Hepatocyte (in vitro differentiated cells): ENCODE measurements at regions not wholly inside any gene's neighbourhood (a gene's known extent, or its start where the extent isn't known, plus 50 kb on each side); places are given as distances from the start of the nearest gene placed in this dataset.

Source experiments
- DNase-seq: peaks from one replicate; pipeline ENCODE4 v3.0.0-alpha.2; 2016; ENCODE audit warnings: low spot score
- H2AFZ ChIP-seq: fragments of 200-600 bp; sonication (generic); 2 replicates; pipeline ENCODE4 v1.6.0; 2016; ENCODE audit warnings: antibody characterized with exemption, mild to moderate bottlenecking
- H3K27ac ChIP-seq: fragments of 200-600 bp; sonication (generic); 2 replicates; pipeline ENCODE4 v1.5.1; 2016; ENCODE audit warnings: mild to moderate bottlenecking
- H3K27me3 ChIP-seq: fragments of 200-600 bp; sonication (generic); 2 replicates; pipeline ENCODE4 v1.6.1; 2016
- H3K36me3 ChIP-seq: fragments of 200-600 bp; sonication (generic); replicated peaks from 2 replicates; pipeline ENCODE4 v1.5.1; 2016; ENCODE audit warnings: low read depth; ENCODE audit not compliant: insufficient read depth
- H3K4me1 ChIP-seq: fragments of 200-600 bp; sonication (generic); 2 replicates; pipeline ENCODE4 v1.5.1; 2016; ENCODE audit warnings: mild to moderate bottlenecking, moderate library complexity; ENCODE audit not compliant: insufficient read depth
- H3K4me2 ChIP-seq: fragments of 200-600 bp; sonication (generic); 2 replicates; pipeline ENCODE4 v1.6.0; 2016
- H3K4me3 ChIP-seq: fragments of 200-600 bp; sonication (generic); 2 replicates; pipeline ENCODE4 v1.5.1; 2016; ENCODE audit warnings: mild to moderate bottlenecking
- H3K79me2 ChIP-seq: fragments of 200-600 bp; sonication (generic); 2 replicates; pipeline ENCODE4 v1.6.0; 2017; ENCODE audit warnings: mild to moderate bottlenecking
- H3K9me2 ChIP-seq: fragments of 200-600 bp; sonication (generic); replicated peaks from 2 replicates; pipeline ENCODE4 v1.6.0; 2017; ENCODE audit warnings: mild to moderate bottlenecking; ENCODE audit not compliant: insufficient read depth
- H3K9me3 ChIP-seq: fragments of 200-600 bp; sonication (generic); 2 replicates; pipeline ENCODE4 v1.5.1; 2016; ENCODE audit warnings: low read depth, mild to moderate bottlenecking
- H4K20me1 ChIP-seq: fragments of 200-600 bp; sonication (generic); 2 replicates; pipeline ENCODE4 v1.6.0; 2016; ENCODE audit warnings: mild to moderate bottlenecking; ENCODE audit not compliant: insufficient read depth, poor library complexity, severe bottlenecking
- EZH2 ChIP-seq: fragments of 200-600 bp; sonication (generic); IDR thresholded peaks from 2 replicates; pipeline ENCODE4 v1.6.1; 2016; ENCODE audit warnings: antibody characterized with exemption, mild to moderate bottlenecking, borderline replicate concordance
- EZH2phosphoT487 ChIP-seq: fragments of 200-600 bp; sonication (generic); IDR thresholded peaks from one replicate; pipeline ENCODE4 v1.6.1; 2018; ENCODE audit warnings: antibody characterized with exemption, mild to moderate bottlenecking, low read depth, moderate library complexity; ENCODE audit not compliant: unreplicated experiment, severe bottlenecking
- WGBS: methylation state at CpG from one replicate; pipeline ENCODE4 v1.1.6; 2016; ENCODE audit warnings: low lambda C conversion rate; ENCODE audit errors: missing lambda C conversion rate; 5-methylcytosine and 5-hydroxymethylcytosine counted together
- TF ChIP-seq, protein P1 (sequence below): fragments of 200-600 bp; sonication (generic); IDR thresholded peaks from 2 replicates; pipeline ENCODE4 v1.5.1; 2016; ENCODE audit warnings: antibody characterized with exemption, mild to moderate bottlenecking; ENCODE audit not compliant: poor library complexity

DNA sequence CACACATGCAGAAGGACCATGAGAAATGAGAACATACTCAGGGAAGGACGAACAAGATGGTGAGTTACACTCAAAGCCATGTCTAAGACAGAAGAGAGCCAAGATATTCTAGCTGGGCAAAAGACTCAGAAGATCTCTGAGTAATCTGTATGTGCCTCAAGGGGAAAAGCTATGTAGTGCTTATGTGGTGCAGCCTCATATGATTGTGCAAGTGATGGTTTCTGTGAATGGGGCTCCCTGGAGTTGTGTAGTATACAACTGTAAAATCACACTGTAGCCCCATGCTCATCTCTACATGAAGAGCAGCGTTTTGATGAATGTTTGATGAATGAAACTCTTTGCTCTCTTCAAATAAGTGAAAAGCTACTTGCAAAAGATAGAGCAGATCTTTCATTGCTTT lies 57.5 kb downstream of the OSR1 start:
- H3K4me2 ChIP-seq, result no peak overlapping the region
- no peaks in the 10 kb centered on the region for H3K79me2 ChIP-seq
- 98% methylated on average over 2 of the region's 2 CpGs for WGBS
- H3K4me1 ChIP-seq, result peaks cover 18% of the 10 kb centered on the region
- no peaks in the 10 kb centered on the region for H3K9me3 ChIP-seq
- no peak overlapping the region for H3K4me3 ChIP-seq
- H3K27me3 ChIP-seq, result no peaks in the 10 kb centered on the region
- no peak overlapping the region for H3K27ac ChIP-seq
- TF ChIP-seq EZH2 (no peak), EZH2phosphoT487 (no peak)
- TF ChIP-seq, protein P1, sequence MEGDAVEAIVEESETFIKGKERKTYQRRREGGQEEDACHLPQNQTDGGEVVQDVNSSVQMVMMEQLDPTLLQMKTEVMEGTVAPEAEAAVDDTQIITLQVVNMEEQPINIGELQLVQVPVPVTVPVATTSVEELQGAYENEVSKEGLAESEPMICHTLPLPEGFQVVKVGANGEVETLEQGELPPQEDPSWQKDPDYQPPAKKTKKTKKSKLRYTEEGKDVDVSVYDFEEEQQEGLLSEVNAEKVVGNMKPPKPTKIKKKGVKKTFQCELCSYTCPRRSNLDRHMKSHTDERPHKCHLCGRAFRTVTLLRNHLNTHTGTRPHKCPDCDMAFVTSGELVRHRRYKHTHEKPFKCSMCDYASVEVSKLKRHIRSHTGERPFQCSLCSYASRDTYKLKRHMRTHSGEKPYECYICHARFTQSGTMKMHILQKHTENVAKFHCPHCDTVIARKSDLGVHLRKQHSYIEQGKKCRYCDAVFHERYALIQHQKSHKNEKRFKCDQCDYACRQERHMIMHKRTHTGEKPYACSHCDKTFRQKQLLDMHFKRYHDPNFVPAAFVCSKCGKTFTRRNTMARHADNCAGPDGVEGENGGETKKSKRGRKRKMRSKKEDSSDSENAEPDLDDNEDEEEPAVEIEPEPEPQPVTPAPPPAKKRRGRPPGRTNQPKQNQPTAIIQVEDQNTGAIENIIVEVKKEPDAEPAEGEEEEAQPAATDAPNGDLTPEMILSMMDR, result no peak
- no peaks in the 10 kb centered on the region for H3K36me3 ChIP-seq
- no peaks in the 10 kb centered on the region for H4K20me1 ChIP-seq
- DNase-seq, result no peak
- no peaks in the 10 kb centered on the region for H3K9me2 ChIP-seq
- no peak overlapping the region for H2AFZ ChIP-seq

DNA sequence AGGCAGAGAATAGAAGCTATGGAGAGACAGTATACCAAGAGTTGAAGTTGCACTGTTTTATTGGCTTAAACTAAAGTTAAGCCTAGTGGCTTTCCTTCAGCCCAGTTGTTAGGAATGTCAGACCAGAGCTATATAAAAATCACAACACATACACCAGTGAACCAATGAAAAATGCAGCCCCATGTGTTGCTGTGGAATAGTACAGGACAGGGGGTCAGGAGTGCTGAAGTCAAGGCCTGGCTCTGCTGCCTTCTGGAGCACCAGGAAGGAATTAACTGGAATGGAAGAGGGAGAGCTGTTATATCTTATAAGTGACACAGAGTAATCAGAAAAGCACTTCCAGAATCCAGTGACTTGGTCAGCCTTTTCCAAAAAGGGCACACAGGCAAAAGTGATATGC lies 58.9 kb downstream of the OSR1 start:
- peak; percentile 13 for DNase-seq
- Histone ChIP-seq H3K36me3 (no peaks in the 10 kb centered on the region), H3K9me3 (no peaks in the 10 kb centered on the region), H3K27me3 (no peaks in the 10 kb centered on the region), H3K4me3 (no peak overlapping the region), H3K27ac (peak overlapping the region; percentile 7), H3K4me1 (peaks cover 8% of the 10 kb centered on the region), H4K20me1 (no peaks in the 10 kb centered on the region), H2AFZ (no peak overlapping the region), H3K79me2 (no peaks in the 10 kb centered on the region), H3K9me2 (no peaks in the 10 kb centered on the region), H3K4me2 (peak overlapping the region; percentile 22)
- TF ChIP-seq EZH2phosphoT487, result no peak
- no peak for TF ChIP-seq EZH2
- TF ChIP-seq, protein P1, result no peak

DNA sequence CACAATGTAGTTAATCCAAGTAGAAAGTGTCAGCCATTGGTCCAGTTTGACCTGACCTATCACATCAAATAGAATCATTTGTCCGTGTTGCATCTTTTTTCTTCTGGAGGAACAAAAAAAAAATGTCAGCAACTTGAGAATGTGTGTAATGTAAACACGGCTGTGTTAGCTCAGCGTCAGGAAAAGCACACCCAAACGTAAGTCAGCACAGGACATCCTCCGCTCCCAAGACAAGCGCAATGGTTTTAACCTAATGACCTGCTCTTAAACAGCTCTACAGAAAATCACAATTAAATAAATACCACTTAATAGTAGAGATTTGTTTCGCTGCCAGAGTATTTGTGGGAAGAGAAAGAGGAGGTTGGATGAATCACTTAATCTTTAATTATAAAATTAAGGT lies 59.4 kb downstream of the OSR1 start:
- Histone ChIP-seq H2AFZ (no peak overlapping the region), H3K9me2 (no peaks in the 10 kb centered on the region), H3K4me2 (peak overlapping the region; percentile 22), H3K4me1 (peaks cover 8% of the 10 kb centered on the region), H3K4me3 (no peak overlapping the region), H4K20me1 (no peaks in the 10 kb centered on the region), H3K36me3 (no peaks in the 10 kb centered on the region), H3K79me2 (no peaks in the 10 kb centered on the region), H3K27ac (peak overlapping the region; percentile 7), H3K9me3 (no peaks in the 10 kb centered on the region), H3K27me3 (no peaks in the 10 kb centered on the region)
- TF ChIP-seq, protein P1, result no peak
- TF ChIP-seq EZH2, result no peak
- TF ChIP-seq EZH2phosphoT487, result no peak
- DNase-seq, result peak; percentile 32
- 11% methylated on average over 7 of the region's 7 CpGs for WGBS

DNA sequence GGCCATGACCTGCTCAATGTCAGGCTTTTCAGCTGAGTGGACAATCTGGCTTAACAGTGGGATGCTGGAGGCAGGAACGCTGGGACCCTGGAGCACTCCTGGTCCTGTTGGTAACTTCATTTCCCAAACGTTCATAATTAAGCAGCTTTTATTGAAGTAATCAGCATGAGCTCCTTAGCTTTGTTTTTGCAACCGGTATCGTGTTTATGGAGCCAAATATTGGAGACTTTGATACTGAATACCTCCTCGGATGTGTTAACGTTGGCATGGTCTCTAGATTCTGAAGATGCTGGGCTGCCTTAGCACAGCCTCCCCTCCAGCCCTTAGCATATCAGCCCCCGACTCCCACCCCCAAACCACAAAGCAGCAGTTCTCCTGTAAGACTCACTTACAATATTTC lies 60.7 kb downstream of the OSR1 start:
- TF ChIP-seq EZH2phosphoT487, result no peak
- no peak for TF ChIP-seq EZH2
- TF ChIP-seq, protein P1, result no peak
- no peaks in the 10 kb centered on the region for H3K9me2 ChIP-seq
- DNase-seq, result no peak
- H3K27ac ChIP-seq, result no peak overlapping the region
- H3K36me3 ChIP-seq, result no peaks in the 10 kb centered on the region
- WGBS, result 74% methylated on average over 7 of the region's 7 CpGs
- no peaks in the 10 kb centered on the region for H3K9me3 ChIP-seq
- H3K79me2 ChIP-seq, result no peaks in the 10 kb centered on the region
- H3K4me3 ChIP-seq, result no peak overlapping the region
- no peaks in the 10 kb centered on the region for H3K27me3 ChIP-seq
- no peak overlapping the region for H2AFZ ChIP-seq
- peaks cover 8% of the 10 kb centered on the region for H3K4me1 ChIP-seq
- no peaks in the 10 kb centered on the region for H4K20me1 ChIP-seq
- no peak overlapping the region for H3K4me2 ChIP-seq
